AG04449 (cell line): ENCODE measurements at regions not wholly inside any gene's neighbourhood (a gene's known extent, or its start where the extent isn't known, plus 50 kb on each side); places are given as distances from the start of the nearest gene placed in this dataset.

Experiments used
- CTCF ChIA-PET: fragments of 350-600 bp; formaldehyde crosslinking; extraction: SDS; loops from one replicate; lab custom pipeline; 2021; ENCODE audit warnings: antibody characterized with exemption; lab: Yijun Ruan, JAX
- POLR2A ChIA-PET: fragments of 400-600, 350-600 bp; formaldehyde crosslinking; extraction: SDS; loops from one replicate; lab custom pipeline; 2020; ENCODE audit warnings: antibody characterized with exemption, inconsistent platforms; lab: Yijun Ruan, JAX
- DNase-seq: peaks from one replicate; pipeline ENCODE4 v3.0.0-alpha.2; 2010; ENCODE audit warnings: low read depth, low spot score
- H3K4me3 ChIP-seq: 2 replicates; pipeline ENCODE4 v1.5.1; 2011; ENCODE audit warnings: low read depth, mild to moderate bottlenecking, control low read depth, low read length
- TF ChIP-seq, protein P1 (sequence below): IDR thresholded peaks from one replicate; pipeline ENCODE4 v1.5.1; 2011; ENCODE audit warnings: mild to moderate bottlenecking, moderate library complexity, low read length, control low read depth, inconsistent platforms; ENCODE audit not compliant: insufficient read depth; ENCODE audit errors: missing control alignments

DNA sequence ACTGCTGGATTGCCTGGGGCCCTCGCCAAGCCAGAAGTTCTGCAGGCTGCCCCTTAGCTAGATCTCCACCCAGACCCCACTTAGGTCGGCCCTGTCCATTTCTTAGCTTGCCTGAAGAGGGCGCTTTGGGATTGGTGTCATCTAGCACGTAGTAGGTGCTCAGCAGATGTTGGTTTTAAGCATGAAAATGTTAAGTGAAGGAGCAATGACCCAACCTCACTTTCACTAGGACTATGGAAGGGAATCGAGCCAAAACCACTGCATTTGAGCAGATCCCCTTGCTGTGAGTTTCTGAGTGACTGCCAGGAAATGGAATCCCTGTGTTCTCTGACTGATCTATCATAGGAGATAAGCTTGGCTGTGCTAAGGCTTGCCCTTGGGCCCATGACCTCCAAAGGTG is 131.7 kb upstream of the EEPD1 start:
- ChIA-PET CTCF (interaction anchor here (0.8 to 2.3 kb wide), 5 partner anchors 9 to 259 kb away, joined by 3 to 7 read pairs (median 3); no protein-coding TSS in a partner anchor), POLR2A (no interaction called here)
- TF ChIP-seq, protein P1, sequence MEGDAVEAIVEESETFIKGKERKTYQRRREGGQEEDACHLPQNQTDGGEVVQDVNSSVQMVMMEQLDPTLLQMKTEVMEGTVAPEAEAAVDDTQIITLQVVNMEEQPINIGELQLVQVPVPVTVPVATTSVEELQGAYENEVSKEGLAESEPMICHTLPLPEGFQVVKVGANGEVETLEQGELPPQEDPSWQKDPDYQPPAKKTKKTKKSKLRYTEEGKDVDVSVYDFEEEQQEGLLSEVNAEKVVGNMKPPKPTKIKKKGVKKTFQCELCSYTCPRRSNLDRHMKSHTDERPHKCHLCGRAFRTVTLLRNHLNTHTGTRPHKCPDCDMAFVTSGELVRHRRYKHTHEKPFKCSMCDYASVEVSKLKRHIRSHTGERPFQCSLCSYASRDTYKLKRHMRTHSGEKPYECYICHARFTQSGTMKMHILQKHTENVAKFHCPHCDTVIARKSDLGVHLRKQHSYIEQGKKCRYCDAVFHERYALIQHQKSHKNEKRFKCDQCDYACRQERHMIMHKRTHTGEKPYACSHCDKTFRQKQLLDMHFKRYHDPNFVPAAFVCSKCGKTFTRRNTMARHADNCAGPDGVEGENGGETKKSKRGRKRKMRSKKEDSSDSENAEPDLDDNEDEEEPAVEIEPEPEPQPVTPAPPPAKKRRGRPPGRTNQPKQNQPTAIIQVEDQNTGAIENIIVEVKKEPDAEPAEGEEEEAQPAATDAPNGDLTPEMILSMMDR: peak; percentile 28
- no peak for DNase-seq
- H3K4me3 ChIP-seq: no peak overlapping the region

- DNase-seq: no peak
- H3K4me3 ChIP-seq: no peak overlapping the region
- TF ChIP-seq, protein P1: no peak
- POLR2A ChIA-PET: no interaction called here
- CTCF ChIA-PET: interaction anchor here (0.8 to 2.3 kb wide), 5 partner anchors 8 to 270 kb away, joined by 3 to 7 read pairs (median 4); no protein-coding TSS in a partner anchor
These were observed 131.0 kb upstream of the EEPD1 start for GRCh38 chr7:36021917-36022550.

DNA sequence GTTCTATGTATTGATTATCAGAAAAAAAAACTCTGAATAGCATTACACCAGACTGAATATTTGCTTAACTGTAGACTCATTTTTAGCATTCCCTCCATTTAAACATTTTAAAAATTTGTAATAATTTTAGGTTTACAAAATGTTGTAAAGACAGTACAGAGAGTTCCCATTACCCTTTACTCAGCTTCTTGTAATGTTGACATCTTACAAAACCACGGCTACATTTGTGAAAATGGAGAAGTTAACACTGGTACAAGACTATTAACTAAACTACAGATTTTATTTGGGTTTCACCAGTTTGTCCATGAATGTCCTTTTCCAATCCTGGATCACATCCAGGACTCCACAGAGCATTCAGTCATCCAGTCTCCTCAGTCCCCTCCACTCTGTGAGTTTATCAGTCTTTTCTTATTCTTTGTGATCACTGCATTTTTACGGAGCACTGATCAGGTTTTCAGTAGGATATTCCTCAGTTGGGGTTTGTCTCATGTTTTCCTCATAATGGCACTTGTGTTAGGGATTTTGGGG is 130.0 kb upstream of the EEPD1 start:
- TF ChIP-seq, protein P1: no peak
- DNase-seq: no peak
- POLR2A ChIA-PET: no interaction called here
- H3K4me3 ChIP-seq: no peak overlapping the region
- CTCF ChIA-PET: interaction anchor here (0.9 to 1.6 kb wide), 3 partner anchors 10 to 32 kb away, joined by 3 to 4 read pairs (median 3); no protein-coding TSS in a partner anchor

- ChIA-PET CTCF (interaction anchor here (0.7 to 1.5 kb wide), 2 partner anchors 11 to 250 kb away, joined by 3 to 5 read pairs; no protein-coding TSS in a partner anchor), POLR2A (no interaction called here)
- TF ChIP-seq, protein P1: no peak
- no peak for DNase-seq
- no peak overlapping the region for H3K4me3 ChIP-seq
These were observed 127.9 kb upstream of the EEPD1 start for GRCh38 chr7:36025190-36025589.

DNA sequence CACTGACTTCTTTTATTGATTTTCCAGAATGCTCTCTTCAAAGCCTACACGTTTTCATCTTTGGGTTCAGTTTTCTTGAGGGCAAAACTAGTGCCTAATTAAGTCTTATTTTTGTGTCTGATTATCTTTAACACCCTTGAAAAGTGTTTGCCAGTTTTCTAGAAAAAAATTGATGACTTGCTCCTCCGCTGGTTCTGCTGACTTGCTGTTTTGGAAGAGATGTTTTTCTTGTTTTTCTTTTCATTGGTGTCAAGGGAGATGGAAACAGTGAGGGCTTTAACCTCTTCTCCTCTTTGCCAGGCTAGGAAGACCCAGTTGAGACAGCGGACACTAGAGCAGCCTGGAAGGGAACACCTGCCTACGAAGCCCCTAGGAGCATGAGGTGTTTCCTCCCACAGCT is 123.7 kb upstream of the EEPD1 start:
- ChIA-PET CTCF (interaction anchor here (0.7 to 1.5 kb wide), 3 partner anchors 10 to 263 kb away, joined by 3 read pairs; no protein-coding TSS in a partner anchor), POLR2A (no interaction called here)
- no peak overlapping the region for H3K4me3 ChIP-seq
- no peak for DNase-seq
- TF ChIP-seq, protein P1: no peak

GRCh38 chr7:36029853-36030515 is 123.1 kb upstream of the EEPD1 start:
- CTCF ChIA-PET: interaction anchor here (0.7 to 1.5 kb wide), 6 partner anchors 9 to 289 kb away, joined by 3 to 7 read pairs (median 3); no protein-coding TSS in a partner anchor
- TF ChIP-seq, protein P1: no peak
- POLR2A ChIA-PET: no interaction called here
- no peak overlapping the region for H3K4me3 ChIP-seq
- DNase-seq: no peak
